Activated CD8-positive, alpha-beta memory T cell treated with anti-CD3 and anti-CD28 coated beads, Interleukin-2, amount 10 ng/mL, durations not matched to agents 7 days and 5 days (primary cell): ENCODE measurements at regions not wholly inside any gene's neighbourhood (a gene's known extent, or its start where the extent isn't known, plus 50 kb on each side); places are given as distances from the start of the nearest gene placed in this dataset.
"Not testable (repeated sequence)": the region's sequence is repeated elsewhere in the genome, so short reads cannot be mapped to it uniquely, and the experiment has no call there.

Experiments used
- ATAC-seq: fragments of 150-1000 bp; cut with Tn5 transposase; one replicate; pipeline ENCODE4 v1.10.0; 2021; ENCODE audit warnings: moderate library complexity
- CTCF ChIA-PET: fragments of 350-600 bp; sonication (Branson Sonifier 250); formaldehyde crosslinking; loops from one replicate; lab custom pipeline; 2021; ENCODE audit warnings: antibody characterized with exemption; lab: Charles Lee
- DNase-seq: peaks from one replicate; pipeline ENCODE4 v3.0.0-alpha.2; 2020
- H3K27ac Mint-ChIP-seq: one replicate; pipeline ENCODE4 v1.8.0; 2021; ENCODE audit warnings: mild to moderate bottlenecking, mixed read lengths
- H3K27me3 Mint-ChIP-seq: one replicate; pipeline ENCODE4 v1.8.0; 2021; ENCODE audit warnings: mixed read lengths
- H3K36me3 Mint-ChIP-seq: one replicate; pipeline ENCODE4 v1.8.0; 2021; ENCODE audit warnings: mild to moderate bottlenecking, mixed read lengths
- H3K4me1 Mint-ChIP-seq: one replicate; pipeline ENCODE4 v1.8.0; 2021; ENCODE audit warnings: mixed read lengths
- H3K4me3 Mint-ChIP-seq: one replicate; pipeline ENCODE4 v1.8.0; 2021; ENCODE audit warnings: mild to moderate bottlenecking, moderate library complexity, mixed read lengths
- H3K9me3 Mint-ChIP-seq: one replicate; pipeline ENCODE4 v1.8.0; 2022; ENCODE audit warnings: low read depth, mixed read lengths

DNA sequence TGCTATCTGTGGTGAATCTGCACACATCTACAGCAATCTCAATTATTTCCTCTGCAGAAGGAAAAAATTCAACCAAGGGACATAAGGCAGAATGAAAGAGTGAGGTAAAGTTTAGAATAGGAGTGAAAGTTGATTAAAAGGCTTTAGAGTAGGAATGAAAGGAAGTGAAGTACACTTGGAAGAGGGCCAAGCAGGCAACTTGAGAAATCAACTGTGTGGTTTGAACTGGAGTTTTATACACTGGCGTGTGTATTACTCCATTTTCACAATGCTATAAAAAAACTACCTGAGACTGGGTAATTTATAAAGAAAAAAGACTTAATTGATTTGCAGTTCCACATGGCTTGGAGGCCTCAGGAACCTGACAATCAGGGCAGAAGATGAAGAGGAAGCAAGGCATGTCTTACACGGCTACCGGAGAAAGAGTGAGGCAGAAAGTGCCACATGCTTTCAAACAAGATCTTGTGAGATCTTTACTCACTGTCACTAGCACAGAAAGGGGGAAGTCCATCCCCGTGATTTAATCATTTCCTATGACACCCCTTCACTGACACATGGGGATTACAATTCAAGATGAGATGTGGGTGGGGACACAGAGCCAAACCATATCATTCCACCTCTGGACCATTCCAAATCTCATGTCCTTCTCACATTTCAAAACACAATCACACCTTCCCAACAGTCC is 234.8 kb downstream of the IL15 start:
- no peak overlapping the region for H3K27ac Mint-ChIP-seq
- no peak for DNase-seq
- no peak for ATAC-seq
- peaks cover 2% of the 10 kb centered on the region for H3K9me3 Mint-ChIP-seq
- no peaks in the 10 kb centered on the region for H3K27me3 Mint-ChIP-seq
- no peak overlapping the region for H3K4me3 Mint-ChIP-seq
- H3K4me1 Mint-ChIP-seq: no peaks in the 10 kb centered on the region
- H3K36me3 Mint-ChIP-seq: no peaks in the 10 kb centered on the region
- CTCF ChIA-PET: no interaction called here

- H3K27me3 Mint-ChIP-seq, ATAC-seq, DNase-seq, H3K27ac Mint-ChIP-seq, H3K9me3 Mint-ChIP-seq, CTCF ChIA-PET, H3K4me1 Mint-ChIP-seq, H3K4me3 Mint-ChIP-seq, H3K36me3 Mint-ChIP-seq: not testable (repeated sequence)
Observed at GRCh38 chr4:141882650-141883049, 246.3 kb downstream of the IL15 start.

GRCh38 chr4:141884070-141884469 is 247.7 kb downstream of the IL15 start:
- Mint-ChIP-seq H3K4me3 (no peak overlapping the region), H3K36me3 (no peaks in the 10 kb centered on the region), H3K9me3 (no peaks in the 10 kb centered on the region), H3K27ac (no peak overlapping the region), H3K27me3 (no peaks in the 10 kb centered on the region), H3K4me1 (no peaks in the 10 kb centered on the region)
- CTCF ChIA-PET: no interaction called here
- no peak for DNase-seq
- ATAC-seq: no peak

- H3K4me1 Mint-ChIP-seq: no peaks in the 10 kb centered on the region
- CTCF ChIA-PET: no interaction called here
- no peaks in the 10 kb centered on the region for H3K27me3 Mint-ChIP-seq
- H3K9me3 Mint-ChIP-seq: no peaks in the 10 kb centered on the region
- DNase-seq (no peak), ATAC-seq (no peak)
- H3K36me3 Mint-ChIP-seq: no peaks in the 10 kb centered on the region
- no peak overlapping the region for H3K4me3 Mint-ChIP-seq
- H3K27ac Mint-ChIP-seq: no peak overlapping the region
Observed at GRCh38 chr4:141885112-141885511, 248.7 kb downstream of the IL15 start.

DNA sequence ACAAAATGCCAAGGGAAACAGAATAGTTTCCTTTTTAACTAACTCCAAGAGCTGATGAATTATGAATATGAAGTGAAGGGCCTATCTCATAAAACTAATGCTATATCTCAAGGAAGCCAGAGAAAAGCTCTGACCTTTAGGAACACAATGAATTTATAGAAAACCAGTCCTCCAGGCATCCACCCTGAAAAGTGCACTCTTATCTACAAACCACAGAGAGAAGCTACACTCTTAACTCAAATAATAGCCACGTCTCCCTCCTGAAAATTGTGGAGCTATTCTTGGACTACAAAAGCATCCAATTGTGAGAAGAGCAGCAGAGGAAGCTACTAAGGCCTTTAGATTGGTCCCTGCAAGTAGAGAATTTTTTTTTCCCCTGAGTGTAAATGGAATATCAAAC is 253.9 kb downstream of the IL15 start:
- no peak overlapping the region for H3K4me3 Mint-ChIP-seq
- no peak for ATAC-seq
- H3K9me3 Mint-ChIP-seq: no peaks in the 10 kb centered on the region
- H3K27ac Mint-ChIP-seq: no peak overlapping the region
- no peaks in the 10 kb centered on the region for H3K27me3 Mint-ChIP-seq
- CTCF ChIA-PET: no interaction called here
- no peaks in the 10 kb centered on the region for H3K36me3 Mint-ChIP-seq
- no peak for DNase-seq
- H3K4me1 Mint-ChIP-seq: no peaks in the 10 kb centered on the region

GRCh38 chr4:141891260-141892120 is 255.1 kb downstream of the IL15 start:
- Mint-ChIP-seq H3K27me3 (no peaks in the 10 kb centered on the region), H3K36me3 (no peaks in the 10 kb centered on the region), H3K4me1 (no peaks in the 10 kb centered on the region), H3K9me3 (no peaks in the 10 kb centered on the region), H3K27ac (no peak overlapping the region), H3K4me3 (no peak overlapping the region)
- CTCF ChIA-PET: no interaction called here
- no peak for ATAC-seq
- no peak for DNase-seq

DNA sequence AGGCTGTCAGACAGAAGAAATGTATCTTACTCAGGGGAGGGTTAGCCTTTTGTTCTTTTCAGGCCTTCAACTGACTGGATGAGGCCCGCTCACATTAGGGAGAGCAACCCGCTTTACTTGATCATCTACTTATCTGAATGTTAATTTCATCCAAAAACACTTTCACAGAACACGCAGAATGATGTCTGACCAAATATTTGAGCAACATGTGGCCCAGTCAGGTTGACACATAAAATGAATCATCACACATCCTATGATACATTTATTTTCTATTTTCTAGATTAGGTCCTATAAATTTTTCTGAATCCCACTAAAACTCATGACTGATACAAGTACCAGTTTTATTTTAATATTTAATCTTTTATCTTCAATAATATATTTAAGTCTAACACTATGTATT is 260.3 kb downstream of the IL15 start:
- Mint-ChIP-seq H3K36me3 (no peaks in the 10 kb centered on the region), H3K4me1 (no peaks in the 10 kb centered on the region), H3K27me3 (no peaks in the 10 kb centered on the region), H3K4me3 (no peak overlapping the region), H3K9me3 (no peaks in the 10 kb centered on the region), H3K27ac (no peak overlapping the region)
- ATAC-seq (no peak), DNase-seq (no peak)
- CTCF ChIA-PET: no interaction called here

GRCh38 chr4:141898346-141898745 is 262.0 kb downstream of the IL15 start:
- H3K36me3 Mint-ChIP-seq: no peaks in the 10 kb centered on the region
- H3K4me3 Mint-ChIP-seq: no peak overlapping the region
- H3K9me3 Mint-ChIP-seq: no peaks in the 10 kb centered on the region
- DNase-seq: no peak
- no peak for ATAC-seq
- no peaks in the 10 kb centered on the region for H3K4me1 Mint-ChIP-seq
- no peaks in the 10 kb centered on the region for H3K27me3 Mint-ChIP-seq
- CTCF ChIA-PET: no interaction called here
- no peak overlapping the region for H3K27ac Mint-ChIP-seq

GRCh38 chr4:141899103-141899502 is 262.7 kb downstream of the IL15 start:
- no peaks in the 10 kb centered on the region for H3K27me3 Mint-ChIP-seq

DNA sequence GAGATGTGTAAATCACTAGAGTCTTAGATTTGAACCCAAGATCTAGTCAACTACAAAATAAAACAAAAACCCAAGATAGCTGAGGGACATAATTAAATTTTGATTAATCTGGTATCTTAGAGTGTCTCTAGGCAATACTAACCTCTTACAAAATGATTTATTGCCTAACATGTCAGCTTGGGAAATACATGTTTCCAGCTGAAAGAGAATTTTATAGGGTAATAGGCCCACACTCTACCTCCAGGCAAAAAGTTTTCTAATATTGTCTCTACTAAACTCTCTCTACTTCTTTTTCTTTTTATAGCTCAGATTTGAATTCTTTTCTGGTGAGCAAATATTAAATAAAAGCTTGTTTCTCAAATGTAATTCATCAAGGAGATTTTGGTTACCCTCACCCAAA is 263.2 kb downstream of the IL15 start:
- H3K27me3 Mint-ChIP-seq: no peaks in the 10 kb centered on the region
- ATAC-seq (no peak), DNase-seq (no peak)
- H3K4me3 Mint-ChIP-seq: no peak overlapping the region
- CTCF ChIA-PET: no interaction called here
- no peak overlapping the region for H3K27ac Mint-ChIP-seq
- H3K4me1 Mint-ChIP-seq: no peaks in the 10 kb centered on the region
- H3K9me3 Mint-ChIP-seq: no peaks in the 10 kb centered on the region
- no peaks in the 10 kb centered on the region for H3K36me3 Mint-ChIP-seq

More at GRCh38 chr4:141899103-141899502, 262.7 kb downstream of the IL15 start:
- Mint-ChIP-seq H3K9me3 (no peaks in the 10 kb centered on the region), H3K27ac (no peak overlapping the region), H3K4me1 (no peaks in the 10 kb centered on the region), H3K4me3 (no peak overlapping the region), H3K36me3 (no peaks in the 10 kb centered on the region)
- no peak for DNase-seq
- CTCF ChIA-PET: no interaction called here
- ATAC-seq: no peak

GRCh38 chr4:141900856-141901255 is 264.5 kb downstream of the IL15 start:
- no peak for DNase-seq
- Mint-ChIP-seq H3K4me3 (no peak overlapping the region), H3K27me3 (no peaks in the 10 kb centered on the region), H3K27ac (no peak overlapping the region), H3K36me3 (no peaks in the 10 kb centered on the region), H3K9me3 (no peaks in the 10 kb centered on the region), H3K4me1 (no peaks in the 10 kb centered on the region)
- no peak for ATAC-seq
- CTCF ChIA-PET: no interaction called here

DNA sequence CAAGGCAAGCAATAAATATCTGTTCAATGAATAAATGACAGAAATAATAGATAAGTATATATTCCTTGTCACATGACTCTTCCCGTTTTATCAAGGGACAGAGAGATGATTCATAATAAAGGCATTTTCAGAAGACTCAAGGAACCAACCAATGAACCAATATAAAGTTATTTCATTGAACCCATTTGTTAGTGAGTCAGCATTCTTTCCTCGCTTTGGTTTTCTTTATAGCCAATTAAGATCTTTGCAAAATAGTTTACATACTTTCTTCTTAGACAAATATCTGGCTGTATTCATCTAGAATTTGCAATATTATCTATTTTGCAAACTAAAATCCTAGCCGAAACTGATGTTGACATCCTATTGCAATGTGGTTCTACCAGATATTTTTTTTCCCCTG is 269.4 kb downstream of the IL15 start:
- peaks cover 6% of the 10 kb centered on the region for H3K27me3 Mint-ChIP-seq
- no peak overlapping the region for H3K4me3 Mint-ChIP-seq
- DNase-seq: no peak
- no peak overlapping the region for H3K27ac Mint-ChIP-seq
- no peaks in the 10 kb centered on the region for H3K4me1 Mint-ChIP-seq
- H3K36me3 Mint-ChIP-seq: no peaks in the 10 kb centered on the region
- ATAC-seq: no peak
- H3K9me3 Mint-ChIP-seq: no peaks in the 10 kb centered on the region
- CTCF ChIA-PET: no interaction called here

- H3K27ac Mint-ChIP-seq: no peak overlapping the region
- no peaks in the 10 kb centered on the region for H3K9me3 Mint-ChIP-seq
- H3K4me3 Mint-ChIP-seq: no peak overlapping the region
- DNase-seq: no peak
- no peaks in the 10 kb centered on the region for H3K36me3 Mint-ChIP-seq
- peaks cover 9% of the 10 kb centered on the region for H3K27me3 Mint-ChIP-seq
- ATAC-seq: no peak
- CTCF ChIA-PET: no interaction called here
- H3K4me1 Mint-ChIP-seq: no peaks in the 10 kb centered on the region
Observed at GRCh38 chr4:141909541-141909940, 273.2 kb downstream of the IL15 start.

GRCh38 chr4:141912831-141913230 is 276.4 kb downstream of the IL15 start:
- Mint-ChIP-seq H3K36me3 (no peaks in the 10 kb centered on the region), H3K27ac (no peak overlapping the region), H3K27me3 (peaks cover 4% of the 10 kb centered on the region), H3K4me3 (no peak overlapping the region), H3K9me3 (no peaks in the 10 kb centered on the region), H3K4me1 (no peaks in the 10 kb centered on the region)
- no peak for ATAC-seq
- CTCF ChIA-PET: no interaction called here
- no peak for DNase-seq
